Fibroblast of skin of scalp (primary cell): ENCODE measurements at regions not wholly inside any gene's neighbourhood (a gene's known extent, or its start where the extent isn't known, plus 50 kb on each side); places are given as distances from the start of the nearest gene placed in this dataset.

Experiments used
- DNase-seq: peaks from one replicate; pipeline ENCODE4 v3.0.0-alpha.2; 2013

GRCh38 chr18:46266473-46266872 is 162.3 kb downstream of the HAUS1 start:
- no peak for DNase-seq

- DNase-seq: no peak
Measured at GRCh38 chr18:46268671-46269070, 164.5 kb downstream of the HAUS1 start.

GRCh38 chr18:46269275-46269674 is 165.1 kb downstream of the HAUS1 start:
- no peak for DNase-seq

- DNase-seq: no peak
Measured at GRCh38 chr18:46271488-46271887, 167.3 kb downstream of the HAUS1 start.

GRCh38 chr18:46273861-46274260 is 169.7 kb downstream of the HAUS1 start:
- DNase-seq: no peak

GRCh38 chr18:46274266-46274665 is 170.1 kb downstream of the HAUS1 start:
- DNase-seq: no peak

- no peak for DNase-seq
Measured at GRCh38 chr18:46275370-46275769, 171.2 kb downstream of the HAUS1 start.

GRCh38 chr18:46276748-46277147 is 172.6 kb downstream of the HAUS1 start:
- no peak for DNase-seq

GRCh38 chr18:46278481-46279465 is 174.6 kb downstream of the HAUS1 start:
- peak; percentile 85 for DNase-seq

- no peak for DNase-seq
Measured at GRCh38 chr18:46279673-46280072, 175.5 kb downstream of the HAUS1 start.

GRCh38 chr18:46281185-46282176 is 177.3 kb downstream of the HAUS1 start:
- DNase-seq: peak; percentile 80

GRCh38 chr18:46282177-46282570 is 178.0 kb downstream of the HAUS1 start:
- DNase-seq: no peak

- DNase-seq: no peak
Measured at GRCh38 chr18:46282646-46283045, 178.5 kb downstream of the HAUS1 start.

GRCh38 chr18:46283268-46283667 is 179.1 kb downstream of the HAUS1 start:
- peak; percentile 47 for DNase-seq

- DNase-seq: no peak
Measured at GRCh38 chr18:46283895-46284295, 179.7 kb downstream of the HAUS1 start.

- DNase-seq: no peak
Measured at GRCh38 chr18:46289463-46289862, 185.3 kb downstream of the HAUS1 start.

GRCh38 chr18:46289931-46290330 is 185.7 kb downstream of the HAUS1 start:
- no peak for DNase-seq

GRCh38 chr18:46290440-46291020 is 186.3 kb downstream of the HAUS1 start:
- DNase-seq: no peak

- DNase-seq: no peak
Measured at GRCh38 chr18:46291149-46291548, 187.0 kb downstream of the HAUS1 start.

GRCh38 chr18:46293742-46294181 is 189.6 kb downstream of the HAUS1 start:
- peak; percentile 27 for DNase-seq

- DNase-seq: no peak
Measured at GRCh38 chr18:46294318-46294717, 190.1 kb downstream of the HAUS1 start.

- no peak for DNase-seq
Measured at GRCh38 chr18:46294751-46295150, 190.6 kb downstream of the HAUS1 start.

- no peak for DNase-seq
Measured at GRCh38 chr18:46295416-46295815, 191.2 kb downstream of the HAUS1 start.
